T47D (cell line): ENCODE measurements at regions not wholly inside any gene's neighbourhood (a gene's known extent, or its start where the extent isn't known, plus 50 kb on each side); places are given as distances from the start of the nearest gene placed in this dataset.
A peak's percentile ranks its signal among the peaks of the same experiment; 100 is the strongest.

ENCODE experiments used
- DNase-seq, 2 experiments: peaks; one replicate each; pipeline versions ENCODE4 v3.0.0 to v3.0.0-alpha.2; 2011 to 2012; ENCODE audit warnings: low read depth in 1 of 2, low spot score in 1 of 2
- JUND ChIP-seq: IDR thresholded peaks from 2 replicates; pipeline ENCODE4 v1.6.1; 2012; ENCODE audit warnings: low read depth
- in situ Hi-C: cut with HindIII; loops from 2 replicates; pipeline ENCODE4 v1.10.0; 2016; ENCODE audit warnings: low sequenced_read_pairs, low pct_unique_long_range_greater_than_20kb

GRCh38 chr1:37112430-37112829 lies 78.1 kb upstream of the GRIK3 start:
- no peak for DNase-seq
- in situ Hi-C loops, result no loop called here
- TF ChIP-seq JUND, result no peak

- in situ Hi-C loops, result no loop called here
- no peak for TF ChIP-seq JUND
Observed at GRCh38 chr1:37113285-37113997, 79.1 kb upstream of the GRIK3 start.

GRCh38 chr1:37118790-37119189 lies 84.5 kb upstream of the GRIK3 start:
- DNase-seq, result no peak
- TF ChIP-seq JUND, result no peak
- in situ Hi-C loops, result no loop called here

More at GRCh38 chr1:37113285-37113997, 79.1 kb upstream of the GRIK3 start:
- no peak for DNase-seq

GRCh38 chr1:37120279-37120678 lies 86.0 kb upstream of the GRIK3 start:
- peak; percentile 31; the same call in 1 of the 2 replicates for TF ChIP-seq JUND
- in situ Hi-C loops, result no loop called here
- DNase-seq, result peak; percentile 25 to 82

- TF ChIP-seq JUND, result no peak
- DNase-seq, result no peak
- in situ Hi-C loops, result no loop called here
Observed at GRCh38 chr1:37123276-37124115, 89.2 kb upstream of the GRIK3 start.

GRCh38 chr1:37124501-37124900 lies 90.2 kb upstream of the GRIK3 start:
- in situ Hi-C loops, result no loop called here
- peak in 1 of 2 experiments; percentile 75 for DNase-seq
- no peak for TF ChIP-seq JUND

- no peak for DNase-seq
- in situ Hi-C loops, result no loop called here
- no peak for TF ChIP-seq JUND
Observed at GRCh38 chr1:37125295-37125694, 91.0 kb upstream of the GRIK3 start.

- no peak for TF ChIP-seq JUND
- in situ Hi-C loops, result no loop called here
- DNase-seq, result peak; percentile 41 to 87
Observed at GRCh38 chr1:37127254-37127748, 93.0 kb upstream of the GRIK3 start.

GRCh38 chr1:37128091-37128490 lies 93.8 kb upstream of the GRIK3 start:
- in situ Hi-C loops, result no loop called here
- no peak for DNase-seq
- no peak for TF ChIP-seq JUND

- DNase-seq, result no peak
- TF ChIP-seq JUND, result no peak
- in situ Hi-C loops, result no loop called here
Observed at GRCh38 chr1:37130221-37130948, 96.1 kb upstream of the GRIK3 start.

- in situ Hi-C loops, result no loop called here
- no peak for DNase-seq
- no peak for TF ChIP-seq JUND
Observed at GRCh38 chr1:37131281-37131680, 97.0 kb upstream of the GRIK3 start.

- in situ Hi-C loops, result no loop called here
- TF ChIP-seq JUND, result no peak
- no peak for DNase-seq
Observed at GRCh38 chr1:37133276-37134145, 99.2 kb upstream of the GRIK3 start.
